ENCODE measurements at regions not wholly inside any gene's neighbourhood (a gene's known extent, or its start where the extent isn't known, plus 50 kb on each side); places are given as distances from the start of the nearest gene placed in this dataset.

DNA sequence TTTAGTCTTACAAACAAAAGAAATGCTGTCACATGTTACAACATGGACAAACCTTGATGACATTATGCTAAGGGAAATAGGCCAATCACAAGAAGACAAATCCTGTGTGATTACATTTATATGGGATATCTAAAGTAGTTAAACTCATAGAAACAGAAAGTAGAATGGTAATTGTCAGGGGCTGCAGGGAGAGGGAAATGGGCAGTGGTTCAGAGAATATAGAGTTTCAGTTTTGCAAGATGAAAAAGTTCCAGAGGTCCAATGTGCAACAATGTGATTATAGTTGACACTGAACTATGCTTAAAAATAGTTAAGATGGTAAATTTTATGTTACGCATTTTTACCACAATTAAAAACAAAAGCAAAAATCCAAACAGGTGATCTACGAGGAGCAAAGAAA lies 265.5 kb downstream of the NDUFS4 start:
- TF ChIP-seq, protein P1, sequence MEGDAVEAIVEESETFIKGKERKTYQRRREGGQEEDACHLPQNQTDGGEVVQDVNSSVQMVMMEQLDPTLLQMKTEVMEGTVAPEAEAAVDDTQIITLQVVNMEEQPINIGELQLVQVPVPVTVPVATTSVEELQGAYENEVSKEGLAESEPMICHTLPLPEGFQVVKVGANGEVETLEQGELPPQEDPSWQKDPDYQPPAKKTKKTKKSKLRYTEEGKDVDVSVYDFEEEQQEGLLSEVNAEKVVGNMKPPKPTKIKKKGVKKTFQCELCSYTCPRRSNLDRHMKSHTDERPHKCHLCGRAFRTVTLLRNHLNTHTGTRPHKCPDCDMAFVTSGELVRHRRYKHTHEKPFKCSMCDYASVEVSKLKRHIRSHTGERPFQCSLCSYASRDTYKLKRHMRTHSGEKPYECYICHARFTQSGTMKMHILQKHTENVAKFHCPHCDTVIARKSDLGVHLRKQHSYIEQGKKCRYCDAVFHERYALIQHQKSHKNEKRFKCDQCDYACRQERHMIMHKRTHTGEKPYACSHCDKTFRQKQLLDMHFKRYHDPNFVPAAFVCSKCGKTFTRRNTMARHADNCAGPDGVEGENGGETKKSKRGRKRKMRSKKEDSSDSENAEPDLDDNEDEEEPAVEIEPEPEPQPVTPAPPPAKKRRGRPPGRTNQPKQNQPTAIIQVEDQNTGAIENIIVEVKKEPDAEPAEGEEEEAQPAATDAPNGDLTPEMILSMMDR (IDR thresholded peaks at IDR 0.05), result no peak
- no peak for TF ChIP-seq ZFX (IDR thresholded peaks at IDR 0.05; ENCODE audit: borderline replicate concordance)

All from 22Rv1 (cell line).